Thyroid gland (tissue), 4 donors: ENCODE measurements at regions not wholly inside any gene's neighbourhood (a gene's known extent, or its start where the extent isn't known, plus 50 kb on each side); places are given as distances from the start of the nearest gene placed in this dataset.

Source experiments
- DNase-seq, 2 donors: peaks; one replicate each; pipeline ENCODE4 v3.0.0-alpha.2; 2019
- H3K27ac ChIP-seq, 3 donors: fragments of 200-600 bp; sonication (generic); 1 replicate in 2 of 3; 2 replicates in 1 of 3; pipeline ENCODE4 v1.5.1; 2016 to 2019; ENCODE audit warnings: mild to moderate bottlenecking in 1 of 3, moderate library complexity in 1 of 3
- H3K27me3 ChIP-seq: fragments of 200-600 bp; sonication (generic); one replicate; pipeline ENCODE4 v1.5.1; 2019
- H3K36me3 ChIP-seq, 2 donors: fragments of 200-600 bp; sonication (generic); one replicate each; pipeline ENCODE4 v1.5.1; 2016 to 2019
- H3K4me1 ChIP-seq, 2 donors: fragments of 200-600 bp; sonication (generic); one replicate each; pipeline ENCODE4 v1.5.1; 2017 to 2019
- H3K4me3 ChIP-seq, 3 donors: fragments of 200-600 bp; sonication (generic); replicated peaks in 1 of 3; 1 replicate in 2 of 3; 2 replicates in 1 of 3; pipeline ENCODE4 v1.5.1; 2016; ENCODE audit warnings: mild to moderate bottlenecking in 1 of 3
- H3K9me3 ChIP-seq: fragments of 200-600 bp; sonication (generic); one replicate; pipeline ENCODE4 v1.5.1; 2017
- CTCF ChIP-seq, 6 experiments: fragments of 200-600 bp in 3 of 6; fragments of 450-650 bp in 3 of 6; sonication (generic) in 3 of 6; IDR thresholded peaks; one replicate each; pipeline ENCODE4 v1.5.1; 2016 to 2019; ENCODE audit warnings: antibody characterized with exemption in 6 of 6, mild to moderate bottlenecking in 2 of 6, inconsistent platforms in 1 of 6, moderate library complexity in 1 of 6
- POLR2A ChIP-seq, 2 donors: fragments of 450-650 bp; IDR thresholded peaks; one replicate each; pipeline ENCODE4 v1.6.1; 2017; ENCODE audit warnings: antibody characterized with exemption in 2 of 2, mild to moderate bottlenecking in 2 of 2, moderate library complexity in 1 of 2
- WGBS, 2 donors: methylation state at CpG; one replicate each; pipeline ENCODE4 v1.1.5; 2017; 5-methylcytosine and 5-hydroxymethylcytosine counted together
- intact Hi-C: fragments of 100-400 bp; cut with DNase I; formaldehyde crosslinking; loops from one replicate; pipeline ENCODE4 v1.15.1; 2023

GRCh38 chr16:87177673-87178072, 139.5 kb downstream of the C16orf95 start:
- H3K36me3 ChIP-seq: no peaks in the 10 kb centered on the region
- no peak for DNase-seq
- no peak overlapping the region for H3K27ac ChIP-seq
- intact Hi-C loops: no loop called here
- 58 to 62% methylated on average over 12 to 15 of the region's 15 CpGs for WGBS, 2 donors
- no peak for TF ChIP-seq CTCF (IDR thresholded peaks at IDR 0.05)
- TF ChIP-seq POLR2A (IDR thresholded peaks at IDR 0.05): no peak
- H3K4me1 ChIP-seq: no peaks in the 10 kb centered on the region
- H3K9me3 ChIP-seq: no peaks in the 10 kb centered on the region
- no peak overlapping the region for H3K4me3 ChIP-seq
- H3K27me3 ChIP-seq: no peaks in the 10 kb centered on the region

GRCh38 chr16:87178177-87178863, 138.9 kb downstream of the C16orf95 start:
- intact Hi-C loops: no loop called here
- Histone ChIP-seq H3K9me3 (no peaks in the 10 kb centered on the region), H3K27me3 (no peaks in the 10 kb centered on the region), H3K27ac (no peak overlapping the region), H3K4me1 (no peaks in the 10 kb centered on the region), H3K4me3 (no peak overlapping the region), H3K36me3 (no peaks in the 10 kb centered on the region)
- WGBS, 2 donors: 32% methylated on average over 13 to 14 of the region's 14 CpGs
- DNase-seq: no peak
- TF ChIP-seq CTCF (IDR thresholded peaks at IDR 0.05): no peak

GRCh38 chr16:87178977-87179376, 138.2 kb downstream of the C16orf95 start:
- intact Hi-C loops: no loop called here
- peak; percentile 17 to 35 for DNase-seq
- WGBS, 2 donors: 6 to 41% methylated on average over 6 to 9 of the region's 9 CpGs
- Histone ChIP-seq H3K27ac (peak overlapping the region in 1 of 3 donors; percentile 33), H3K4me3 (no peak overlapping the region), H3K9me3 (no peaks in the 10 kb centered on the region), H3K27me3 (no peaks in the 10 kb centered on the region), H3K36me3 (no peaks in the 10 kb centered on the region), H3K4me1 (no peaks in the 10 kb centered on the region)
- no peak for TF ChIP-seq CTCF (IDR thresholded peaks at IDR 0.05)

- no peaks in the 10 kb centered on the region for H3K36me3 ChIP-seq
- TF ChIP-seq CTCF (IDR thresholded peaks at IDR 0.05): no peak
- TF ChIP-seq POLR2A (IDR thresholded peaks at IDR 0.05): no peak
- H3K27ac ChIP-seq: no peak overlapping the region
- H3K4me3 ChIP-seq: no peak overlapping the region
- no peak for DNase-seq
- no peaks in the 10 kb centered on the region for H3K4me1 ChIP-seq
- WGBS, 2 donors: 89 to 99% methylated on average over 6 of the region's 6 CpGs
- no peaks in the 10 kb centered on the region for H3K9me3 ChIP-seq
- H3K27me3 ChIP-seq: no peaks in the 10 kb centered on the region
- intact Hi-C loops: no loop called here
These were observed 137.1 kb downstream of the C16orf95 start for GRCh38 chr16:87180069-87180468.

GRCh38 chr16:87182759-87183158, 134.4 kb downstream of the C16orf95 start:
- H3K27ac ChIP-seq: no peak overlapping the region
- intact Hi-C loops: no loop called here
- H3K36me3 ChIP-seq: no peaks in the 10 kb centered on the region
- WGBS, 2 donors: 79 to 83% methylated on average over 3 of the region's 3 CpGs
- TF ChIP-seq POLR2A (IDR thresholded peaks at IDR 0.05) (no peak), CTCF (IDR thresholded peaks at IDR 0.05) (no peak)
- DNase-seq: no peak
- no peak overlapping the region for H3K4me3 ChIP-seq
- H3K9me3 ChIP-seq: no peaks in the 10 kb centered on the region
- no peaks in the 10 kb centered on the region for H3K27me3 ChIP-seq
- no peaks in the 10 kb centered on the region for H3K4me1 ChIP-seq
